Bronchial epithelial cell (primary cell): ENCODE measurements at regions not wholly inside any gene's neighbourhood (a gene's known extent, or its start where the extent isn't known, plus 50 kb on each side); places are given as distances from the start of the nearest gene placed in this dataset.

Experiments used
- DNase-seq: peaks from one replicate; pipeline ENCODE4 v3.0.0-alpha.2; 2010; ENCODE audit warnings: low read depth
- FAIRE-seq: peaks from 2 replicates; lab custom pipeline; 2011; peaks lifted over from hg19 to GRCh38; lab: Jason Lieb, UNC
- H3K27me3 ChIP-seq: 2 replicates; pipeline ENCODE4 v1.5.1; 2011; ENCODE audit warnings: low read length; ENCODE audit not compliant: control insufficient read depth, insufficient read depth
- H3K36me3 ChIP-seq: 2 replicates; pipeline ENCODE4 v1.5.1; 2011; ENCODE audit warnings: low read length; ENCODE audit not compliant: control insufficient read depth, insufficient read depth
- H3K4me3 ChIP-seq: 2 replicates; pipeline ENCODE4 v1.5.1; 2011; ENCODE audit warnings: mild to moderate bottlenecking, low read depth, low read length, control low read depth
- TF ChIP-seq, protein P1 (sequence below): IDR thresholded peaks from 2 replicates; pipeline ENCODE4 v1.5.1; 2011; ENCODE audit warnings: mild to moderate bottlenecking, moderate library complexity, low read length, control low read depth, inconsistent platforms; ENCODE audit not compliant: insufficient read depth, severe bottlenecking

GRCh38 chr4:17126321-17126966 lies 228.0 kb upstream of the LDB2 start:
- FAIRE-seq, result no peak
- DNase-seq, result no peak
- no peaks in the 10 kb centered on the region for H3K36me3 ChIP-seq
- H3K27me3 ChIP-seq, result no peaks in the 10 kb centered on the region
- H3K4me3 ChIP-seq, result no peak overlapping the region
- TF ChIP-seq, protein P1, sequence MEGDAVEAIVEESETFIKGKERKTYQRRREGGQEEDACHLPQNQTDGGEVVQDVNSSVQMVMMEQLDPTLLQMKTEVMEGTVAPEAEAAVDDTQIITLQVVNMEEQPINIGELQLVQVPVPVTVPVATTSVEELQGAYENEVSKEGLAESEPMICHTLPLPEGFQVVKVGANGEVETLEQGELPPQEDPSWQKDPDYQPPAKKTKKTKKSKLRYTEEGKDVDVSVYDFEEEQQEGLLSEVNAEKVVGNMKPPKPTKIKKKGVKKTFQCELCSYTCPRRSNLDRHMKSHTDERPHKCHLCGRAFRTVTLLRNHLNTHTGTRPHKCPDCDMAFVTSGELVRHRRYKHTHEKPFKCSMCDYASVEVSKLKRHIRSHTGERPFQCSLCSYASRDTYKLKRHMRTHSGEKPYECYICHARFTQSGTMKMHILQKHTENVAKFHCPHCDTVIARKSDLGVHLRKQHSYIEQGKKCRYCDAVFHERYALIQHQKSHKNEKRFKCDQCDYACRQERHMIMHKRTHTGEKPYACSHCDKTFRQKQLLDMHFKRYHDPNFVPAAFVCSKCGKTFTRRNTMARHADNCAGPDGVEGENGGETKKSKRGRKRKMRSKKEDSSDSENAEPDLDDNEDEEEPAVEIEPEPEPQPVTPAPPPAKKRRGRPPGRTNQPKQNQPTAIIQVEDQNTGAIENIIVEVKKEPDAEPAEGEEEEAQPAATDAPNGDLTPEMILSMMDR, result no peak

DNA sequence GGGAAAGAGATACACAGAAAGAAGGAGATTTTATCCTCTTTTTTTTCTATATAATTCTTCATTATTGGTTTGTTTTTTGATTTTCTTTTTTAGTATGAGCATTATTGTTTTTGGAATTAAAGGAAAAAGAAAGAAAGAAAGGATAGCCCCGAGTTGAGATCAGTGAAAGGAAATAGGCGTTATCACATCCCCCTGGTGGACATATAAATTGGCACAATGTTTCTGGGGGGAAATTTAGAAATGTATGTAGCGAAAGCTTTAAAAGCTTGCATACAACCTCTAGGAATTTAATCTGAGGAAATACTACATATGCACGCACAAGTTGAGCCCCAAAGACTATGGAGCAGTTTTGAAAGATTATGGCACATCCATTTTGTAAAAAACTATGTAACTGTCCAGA lies 226.3 kb upstream of the LDB2 start:
- DNase-seq, result no peak
- H3K27me3 ChIP-seq, result no peaks in the 10 kb centered on the region
- H3K36me3 ChIP-seq, result no peaks in the 10 kb centered on the region
- H3K4me3 ChIP-seq, result no peak overlapping the region
- no peak for FAIRE-seq
- TF ChIP-seq, protein P1, result no peak

DNA sequence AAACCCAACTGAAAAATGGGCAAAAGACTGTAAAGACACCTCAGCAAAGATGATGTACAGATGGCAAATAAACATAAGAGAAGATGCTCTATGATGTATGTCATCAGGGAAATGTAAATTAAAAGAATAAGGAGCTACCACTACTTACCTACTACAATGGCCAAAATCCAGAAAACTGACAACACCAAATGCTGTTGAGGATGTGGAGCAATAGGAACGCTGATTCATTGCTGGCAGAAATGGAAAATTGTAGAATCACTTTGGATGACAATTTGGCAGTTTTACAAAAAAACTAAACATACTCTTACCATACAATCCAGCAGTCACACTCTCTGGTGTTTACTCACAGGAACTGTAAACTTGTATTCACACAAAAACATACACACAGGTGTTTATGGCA lies 222.3 kb upstream of the LDB2 start:
- FAIRE-seq (no peak), DNase-seq (no peak)
- Histone ChIP-seq H3K4me3 (no peak overlapping the region), H3K27me3 (no peaks in the 10 kb centered on the region), H3K36me3 (no peaks in the 10 kb centered on the region)
- TF ChIP-seq, protein P1, result no peak

GRCh38 chr4:17117746-17118145 lies 219.3 kb upstream of the LDB2 start:
- Histone ChIP-seq H3K27me3 (no peaks in the 10 kb centered on the region), H3K36me3 (no peaks in the 10 kb centered on the region), H3K4me3 (no peak overlapping the region)
- no peak for FAIRE-seq
- DNase-seq, result no peak
- TF ChIP-seq, protein P1, result no peak

DNA sequence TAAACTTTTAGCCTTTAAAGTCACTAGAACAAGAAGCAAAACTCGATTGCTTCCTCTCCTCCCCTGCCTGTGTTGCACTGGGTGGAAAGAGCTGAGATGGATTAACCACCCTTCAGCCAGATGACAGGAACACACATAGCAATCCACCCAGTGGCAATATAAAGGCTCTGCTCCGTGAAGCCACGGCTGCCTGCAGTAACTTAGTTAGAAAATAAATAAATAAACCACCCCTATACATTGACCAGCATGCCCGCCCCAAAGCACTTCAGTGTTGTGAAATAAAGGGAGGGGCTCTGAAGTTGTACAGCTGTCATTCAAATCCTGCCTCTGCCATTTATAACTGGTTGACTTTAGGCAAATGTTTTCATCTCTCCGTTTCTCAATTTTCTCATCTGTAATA lies 217.1 kb upstream of the LDB2 start:
- peak; percentile 18 for FAIRE-seq
- no peaks in the 10 kb centered on the region for H3K36me3 ChIP-seq

More for the DNA sequence above, 217.1 kb upstream of the LDB2 start:
- Histone ChIP-seq H3K27me3 (no peaks in the 10 kb centered on the region), H3K4me3 (no peak overlapping the region)
- no peak for DNase-seq
- TF ChIP-seq, protein P1, result no peak
